IMR-90 (cell line): ENCODE measurements at regions not wholly inside any gene's neighbourhood (a gene's known extent, or its start where the extent isn't known, plus 50 kb on each side); places are given as distances from the start of the nearest gene placed in this dataset.

ENCODE experiments used
- ATAC-seq: fragments of 200-7000 bp; cut with Tn5 transposase; 2 replicates; pipeline ENCODE4 v1.9.1; 2020; ENCODE audit warnings: low read depth, mild to moderate bottlenecking, moderate library complexity
- BruUV-seq: library from RNA; stranded (reverse); fragments of 400-500 nt; replicated peaks from 2 replicates; lab custom pipeline; 2021; lab: Mats Ljungman, UMichigan
- CTCF ChIA-PET: fragments of 300-600 bp; formaldehyde crosslinking; extraction: SDS; loops from one replicate; lab custom pipeline; 2021; ENCODE audit warnings: antibody characterized with exemption; lab: Yijun Ruan, JAX
- POLR2A ChIA-PET: fragments of 300-600 bp; sonication (Branson Sonifier 250); formaldehyde crosslinking; loops from one replicate; lab custom pipeline; 2022; ENCODE audit warnings: antibody characterized with exemption; ENCODE audit not compliant: unreplicated experiment; lab: Charles Lee
- DNase-seq: peaks from one replicate; pipeline ENCODE4 v3.0.0; 2013
- H2AFZ ChIP-seq: replicated peaks from 2 replicates; pipeline ENCODE3; 2013; ENCODE audit warnings: low read length, mild to moderate bottlenecking; ENCODE audit not compliant: poor library complexity
- H2AK5ac ChIP-seq: 2 replicates; pipeline ENCODE4 v1.6.1; 2013; ENCODE audit warnings: low read depth, low read length, inconsistent platforms
- H2AK9ac ChIP-seq: replicated peaks from 2 replicates; pipeline ENCODE3; 2013; ENCODE audit warnings: mild to moderate bottlenecking, low read depth, low read length, moderate library complexity; ENCODE audit not compliant: poor library complexity
- H2BK120ac ChIP-seq: 2 replicates; pipeline ENCODE4 v1.6.1; 2013; ENCODE audit warnings: low read depth, low read length, inconsistent platforms
- H2BK15ac ChIP-seq: 3 replicates; pipeline ENCODE4 v1.6.1; 2013; ENCODE audit warnings: low read depth, low read length, inconsistent platforms
- H2BK20ac ChIP-seq: 2 replicates; pipeline ENCODE4 v1.6.1; 2013; ENCODE audit warnings: low read depth, mild to moderate bottlenecking, inconsistent platforms, low read length, moderate library complexity
- H2BK5ac ChIP-seq: 2 replicates; pipeline ENCODE4 v1.6.1; 2013; ENCODE audit warnings: mild to moderate bottlenecking, low read depth, low read length, inconsistent platforms; ENCODE audit not compliant: poor library complexity, severe bottlenecking
- H3K14ac ChIP-seq: replicated peaks from 2 replicates; pipeline ENCODE4 v1.6.1; 2013; ENCODE audit warnings: low read depth, low read length, inconsistent platforms
- H3K18ac ChIP-seq: 2 replicates; pipeline ENCODE4 v1.6.1; 2013; ENCODE audit warnings: low read depth, low read length, control low read depth
- H3K23ac ChIP-seq: 2 replicates; pipeline ENCODE4 v1.6.1; 2013; ENCODE audit warnings: low read depth, low read length, inconsistent platforms
- H3K27ac ChIP-seq: 2 replicates; pipeline ENCODE4 v1.5.1; 2013; ENCODE audit warnings: mild to moderate bottlenecking, control low read depth, low read length; ENCODE audit not compliant: insufficient read depth
- H3K27me3 ChIP-seq: 2 replicates; pipeline ENCODE4 v1.6.1; 2013; ENCODE audit warnings: low read length; ENCODE audit not compliant: control insufficient read depth, insufficient read depth
- H3K36me3 ChIP-seq: 2 replicates; pipeline ENCODE4 v1.6.1; 2013; ENCODE audit warnings: low read length, mixed read lengths; ENCODE audit not compliant: control insufficient read depth, insufficient read depth
- H3K4ac ChIP-seq: 2 replicates; pipeline ENCODE4 v1.6.1; 2013; ENCODE audit warnings: low read depth, low read length, inconsistent platforms
- H3K4me1 ChIP-seq: 2 replicates; pipeline ENCODE4 v1.6.1; 2013; ENCODE audit warnings: low read length, mixed read lengths; ENCODE audit not compliant: control insufficient read depth, insufficient read depth
- H3K4me2 ChIP-seq: 2 replicates; pipeline ENCODE4 v1.6.1; 2013; ENCODE audit warnings: low read depth, mild to moderate bottlenecking, control low read depth, low read length, moderate library complexity
- H3K4me3 ChIP-seq: 2 replicates; pipeline ENCODE4 v1.5.1; 2013; ENCODE audit warnings: low read depth, mild to moderate bottlenecking, control low read depth, low read length, moderate library complexity; ENCODE audit not compliant: insufficient read depth
- H3K56ac ChIP-seq: 2 replicates; pipeline ENCODE4 v1.6.1; 2013; ENCODE audit warnings: low read length, inconsistent platforms; ENCODE audit not compliant: insufficient read depth; ENCODE audit errors: extremely low read depth
- H3K79me1 ChIP-seq, 2 experiments: 2 replicates each; pipeline ENCODE4 v1.6.1; 2013; ENCODE audit warnings: low read length in 2 of 2, inconsistent platforms in 1 of 2, low read depth in 1 of 2
- H3K9ac ChIP-seq: 2 replicates; pipeline ENCODE4 v1.6.1; 2013; ENCODE audit warnings: low read depth, low read length, control low read depth
- H3K9me1 ChIP-seq: 2 replicates; pipeline ENCODE4 v1.6.1; 2013; ENCODE audit warnings: low read length, inconsistent platforms; ENCODE audit not compliant: insufficient read depth
- H3K9me3 ChIP-seq: 2 replicates; pipeline ENCODE4 v1.6.1; 2013; ENCODE audit warnings: low read length; ENCODE audit not compliant: control insufficient read depth, insufficient read depth
- H4K20me1 ChIP-seq: 2 replicates; pipeline ENCODE4 v1.6.1; 2013; ENCODE audit warnings: low read length, inconsistent platforms; ENCODE audit not compliant: insufficient read depth
- H4K5ac ChIP-seq: 2 replicates; pipeline ENCODE4 v1.6.1; 2013; ENCODE audit warnings: mild to moderate bottlenecking, low read depth, low read length, control low read depth
- H4K8ac ChIP-seq, 2 experiments: 2 replicates each; pipeline ENCODE4 v1.6.1; 2013; ENCODE audit warnings: low read depth in 2 of 2, low read length in 2 of 2, control low read depth in 1 of 2, inconsistent platforms in 1 of 2
- H4K91ac ChIP-seq: 2 replicates; pipeline ENCODE4 v1.6.1; 2013; ENCODE audit warnings: low read depth, low read length, inconsistent platforms; ENCODE audit not compliant: insufficient read depth
- BHLHE40 ChIP-seq: fragments of 150-350 bp; IDR thresholded peaks from 2 replicates; pipeline ENCODE4 v1.6.1; 2016; ENCODE audit warnings: mild to moderate bottlenecking, low read depth, low read length
- CEBPB ChIP-seq: IDR thresholded peaks from 2 replicates; pipeline ENCODE4 v1.6.1; 2012; ENCODE audit warnings: low read depth, low read length, improper control_type of control experiment
- CHD1 ChIP-seq: IDR thresholded peaks from 2 replicates; pipeline ENCODE4 v1.6.1; 2012; ENCODE audit warnings: low read depth, low read length, improper control_type of control experiment
- ELK1 ChIP-seq: fragments of 150-350 bp; IDR thresholded peaks from 2 replicates; pipeline ENCODE4 v1.6.1; 2016; ENCODE audit warnings: low read depth, mild to moderate bottlenecking, low read length, moderate library complexity, borderline replicate concordance
- FOS ChIP-seq: fragments of 150-350 bp; IDR thresholded peaks from 2 replicates; pipeline ENCODE4 v1.6.1; 2016; ENCODE audit warnings: low read depth, low read length
- MAFK ChIP-seq: IDR thresholded peaks from 2 replicates; pipeline ENCODE4 v1.6.1; 2012; ENCODE audit warnings: low read depth, low read length, improper control_type of control experiment
- MAZ ChIP-seq: IDR thresholded peaks from 2 replicates; pipeline ENCODE4 v1.6.1; 2012; ENCODE audit warnings: low read depth, mild to moderate bottlenecking, low read length, improper control_type of control experiment, moderate library complexity, borderline replicate concordance
- MXI1 ChIP-seq: IDR thresholded peaks from 2 replicates; pipeline ENCODE4 v1.6.1; 2012; ENCODE audit warnings: low read depth, mild to moderate bottlenecking, low read length, moderate library complexity, borderline replicate concordance
- NFE2L2 ChIP-seq: fragments of 150-350 bp; IDR thresholded peaks from 2 replicates; pipeline ENCODE4 v1.6.1; 2016; ENCODE audit warnings: low read depth, mild to moderate bottlenecking, low read length
- POLR2A ChIP-seq: IDR thresholded peaks from 2 replicates; pipeline ENCODE4 v1.6.1; 2012; ENCODE audit warnings: mild to moderate bottlenecking, low read depth, low read length
- RAD21 ChIP-seq: IDR thresholded peaks from 2 replicates; pipeline ENCODE4 v1.6.1; 2012; ENCODE audit warnings: low read length, improper control_type of control experiment
- RCOR1 ChIP-seq: IDR thresholded peaks from 2 replicates; pipeline ENCODE4 v1.6.1; 2012; ENCODE audit warnings: mild to moderate bottlenecking, low read length, improper control_type of control experiment; ENCODE audit not compliant: insufficient replicate concordance
- RFX5 ChIP-seq: IDR thresholded peaks from 2 replicates; pipeline ENCODE4 v1.8.0; 2012; ENCODE audit warnings: low read depth, mild to moderate bottlenecking, low read length, moderate library complexity
- SMC3 ChIP-seq: fragments of 150-350 bp; IDR thresholded peaks from 2 replicates; pipeline ENCODE4 v1.6.1; 2016; ENCODE audit warnings: low read depth, mild to moderate bottlenecking, antibody characterized with exemption, low read length, moderate library complexity
- WGBS, 2 experiments: methylation state at CpG; one replicate each; pipeline versions ENCODE4 v1.1.5 to v1.1.7; 2013; ENCODE audit warnings: missing lambda C conversion rate in 2 of 2; ENCODE audit not compliant: insufficient read length in 1 of 2; ENCODE audit errors: extremely low coverage in 2 of 2; 5-methylcytosine and 5-hydroxymethylcytosine counted together
- dilution Hi-C: fragments of 300-500 bp; cut with HindIII; formaldehyde crosslinking; loops from one replicate; pipeline ENCODE4 v1.14.3; 2018; ENCODE audit warnings: low sequenced_read_pairs; ENCODE audit not compliant: unreplicated experiment
- in situ Hi-C: fragments of 300-500 bp; cut with MboI; formaldehyde crosslinking; loops from 3 replicates; pipeline ENCODE4 v1.14.3; 2019; ENCODE audit warnings: low sequenced_read_pairs, inconsistent platforms, mixed read lengths
- intact Hi-C: fragments of 100-400 bp; cut with micrococcal nuclease; formaldehyde crosslinking; loops from 2 replicates; pipeline ENCODE4 v1.10.0; 2022
- TF ChIP-seq, protein P1 (sequence below): fragments of 150-350 bp; IDR thresholded peaks from 2 replicates; pipeline ENCODE4 v1.6.1; 2017; ENCODE audit warnings: mild to moderate bottlenecking, antibody characterized with exemption, low read length, low read depth
- TF ChIP-seq, protein P2 (sequence below): conservative IDR thresholded peaks from 2 replicates; pipeline ENCODE4 v1.5.1; 2012; ENCODE audit warnings: mild to moderate bottlenecking, low read depth, low read length, improper control_type of control experiment

DNA sequence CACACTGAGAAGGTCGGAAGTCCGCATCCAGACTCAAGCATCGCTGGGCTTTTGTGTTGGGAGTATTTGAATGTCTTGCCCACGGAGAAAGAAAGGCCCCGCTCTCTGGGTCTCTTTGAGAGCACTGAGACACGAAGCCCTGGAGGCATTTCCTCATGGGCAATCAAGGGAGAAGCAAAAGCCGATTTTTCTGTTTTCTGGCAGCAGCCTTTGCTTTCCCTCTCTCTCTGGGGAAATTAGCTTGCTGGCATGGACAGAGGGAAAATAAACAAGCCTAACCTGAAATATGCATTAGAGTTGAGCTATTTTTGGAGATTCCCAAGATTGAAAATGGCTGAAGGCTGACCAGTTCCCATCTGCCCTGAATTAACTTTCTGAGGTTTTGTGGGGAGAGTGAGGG lies 238.7 kb downstream of the HAPSTR1 start:
- H3K9ac ChIP-seq: no peak overlapping the region
- H3K4me1 ChIP-seq: no peaks in the 10 kb centered on the region
- no peak overlapping the region for H2AFZ ChIP-seq
- POLR2A ChIA-PET: no interaction called here
- H3K9me1 ChIP-seq: no peaks in the 10 kb centered on the region
- WGBS, 2 experiments: 80% methylated on average over 1 of the region's 7 CpGs; no CpG with 5 or more reads in 1 of the 2 experiments
- ATAC-seq (no peak), DNase-seq (no peak)
- H4K91ac ChIP-seq: no peak overlapping the region
- no peak overlapping the region for H3K23ac ChIP-seq
- H3K9me3 ChIP-seq: no peaks in the 10 kb centered on the region
- no peak overlapping the region for H2BK15ac ChIP-seq
- no peak overlapping the region for H3K4ac ChIP-seq
- H2AK5ac ChIP-seq: no peak overlapping the region
- H3K18ac ChIP-seq: no peak overlapping the region
- CTCF ChIA-PET: no interaction called here
- H2BK120ac ChIP-seq: no peak overlapping the region
- H4K8ac ChIP-seq: no peak overlapping the region
- no peaks in the 10 kb centered on the region for H3K79me1 ChIP-seq
- no peak overlapping the region for H2AK9ac ChIP-seq
- no peak overlapping the region for H3K4me3 ChIP-seq
- no peak overlapping the region for H3K4me2 ChIP-seq
- TF ChIP-seq NFE2L2 (no peak), RCOR1 (no peak), POLR2A (no peak), FOS (no peak), RFX5 (no peak), MAZ (no peak), CEBPB (no peak), MXI1 (no peak), ELK1 (no peak), MAFK (no peak), SMC3 (no peak), CHD1 (no peak), RAD21 (no peak), BHLHE40 (no peak)
- TF ChIP-seq, protein P1, sequence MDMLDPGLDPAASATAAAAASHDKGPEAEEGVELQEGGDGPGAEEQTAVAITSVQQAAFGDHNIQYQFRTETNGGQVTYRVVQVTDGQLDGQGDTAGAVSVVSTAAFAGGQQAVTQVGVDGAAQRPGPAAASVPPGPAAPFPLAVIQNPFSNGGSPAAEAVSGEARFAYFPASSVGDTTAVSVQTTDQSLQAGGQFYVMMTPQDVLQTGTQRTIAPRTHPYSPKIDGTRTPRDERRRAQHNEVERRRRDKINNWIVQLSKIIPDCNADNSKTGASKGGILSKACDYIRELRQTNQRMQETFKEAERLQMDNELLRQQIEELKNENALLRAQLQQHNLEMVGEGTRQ: no peak
- TF ChIP-seq, protein P2, sequence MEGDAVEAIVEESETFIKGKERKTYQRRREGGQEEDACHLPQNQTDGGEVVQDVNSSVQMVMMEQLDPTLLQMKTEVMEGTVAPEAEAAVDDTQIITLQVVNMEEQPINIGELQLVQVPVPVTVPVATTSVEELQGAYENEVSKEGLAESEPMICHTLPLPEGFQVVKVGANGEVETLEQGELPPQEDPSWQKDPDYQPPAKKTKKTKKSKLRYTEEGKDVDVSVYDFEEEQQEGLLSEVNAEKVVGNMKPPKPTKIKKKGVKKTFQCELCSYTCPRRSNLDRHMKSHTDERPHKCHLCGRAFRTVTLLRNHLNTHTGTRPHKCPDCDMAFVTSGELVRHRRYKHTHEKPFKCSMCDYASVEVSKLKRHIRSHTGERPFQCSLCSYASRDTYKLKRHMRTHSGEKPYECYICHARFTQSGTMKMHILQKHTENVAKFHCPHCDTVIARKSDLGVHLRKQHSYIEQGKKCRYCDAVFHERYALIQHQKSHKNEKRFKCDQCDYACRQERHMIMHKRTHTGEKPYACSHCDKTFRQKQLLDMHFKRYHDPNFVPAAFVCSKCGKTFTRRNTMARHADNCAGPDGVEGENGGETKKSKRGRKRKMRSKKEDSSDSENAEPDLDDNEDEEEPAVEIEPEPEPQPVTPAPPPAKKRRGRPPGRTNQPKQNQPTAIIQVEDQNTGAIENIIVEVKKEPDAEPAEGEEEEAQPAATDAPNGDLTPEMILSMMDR: no peak
- no peak overlapping the region for H2BK20ac ChIP-seq
- H2BK5ac ChIP-seq: no peak overlapping the region
- no peak overlapping the region for H4K5ac ChIP-seq
- H3K56ac ChIP-seq: no peak overlapping the region
- in situ Hi-C loops (no loop called here), dilution Hi-C loops (no loop called here), intact Hi-C loops (no loop called here)
- H3K27me3 ChIP-seq: no peaks in the 10 kb centered on the region
- no peaks in the 10 kb centered on the region for H3K36me3 ChIP-seq
- no peak overlapping the region for H3K27ac ChIP-seq
- BruUV-seq: no TSS peak
- no peaks in the 10 kb centered on the region for H4K20me1 ChIP-seq
- H3K14ac ChIP-seq: no peak overlapping the region
